NCI-H526 (cell line): ENCODE measurements at regions not wholly inside any gene's neighbourhood (a gene's known extent, or its start where the extent isn't known, plus 50 kb on each side); places are given as distances from the start of the nearest gene placed in this dataset.
"Not testable (repeated sequence)": the region's sequence is repeated elsewhere in the genome, so short reads cannot be mapped to it uniquely, and the experiment has no call there.

Source experiments
- DNase-seq, 2 experiments: peaks; one replicate each; lab custom pipeline; 2025; lab: John Stamatoyannopoulos, UW

- no peak for DNase-seq
Observed at GRCh38 chr1:47661040-47661439, 223.2 kb downstream of the FOXD2 start.

GRCh38 chr1:47662068-47662467 lies 224.2 kb downstream of the FOXD2 start:
- DNase-seq: no peak

- no peak for DNase-seq
Observed at GRCh38 chr1:47663286-47663685, 225.4 kb downstream of the FOXD2 start.

- no peak for DNase-seq
Observed at GRCh38 chr1:47664356-47664755, 226.5 kb downstream of the FOXD2 start.

- DNase-seq: not testable (repeated sequence)
Observed at GRCh38 chr1:47664896-47665295, 227.1 kb downstream of the FOXD2 start.

- no peak for DNase-seq
Observed at GRCh38 chr1:47669081-47669585, 231.3 kb downstream of the FOXD2 start.

- DNase-seq: no peak
Observed at GRCh38 chr1:47672622-47673021, 234.8 kb downstream of the FOXD2 start.

GRCh38 chr1:47674189-47674588 lies 236.3 kb downstream of the FOXD2 start:
- DNase-seq: no peak

- DNase-seq: no peak
Observed at GRCh38 chr1:47675047-47675675, 237.3 kb downstream of the FOXD2 start.

- DNase-seq: no peak
Observed at GRCh38 chr1:47675721-47676120, 237.9 kb downstream of the FOXD2 start.

- no peak for DNase-seq
Observed at GRCh38 chr1:47676311-47677054, 238.6 kb downstream of the FOXD2 start.

GRCh38 chr1:47677241-47677940 lies 239.5 kb downstream of the FOXD2 start:
- no peak for DNase-seq

- DNase-seq: no peak
Observed at GRCh38 chr1:47678464-47678980, 240.7 kb downstream of the FOXD2 start.

GRCh38 chr1:47679301-47679791 lies 241.5 kb downstream of the FOXD2 start:
- no peak for DNase-seq

- DNase-seq: no peak
Observed at GRCh38 chr1:47679826-47680225, 242.0 kb downstream of the FOXD2 start.

- no peak for DNase-seq
Observed at GRCh38 chr1:47680815-47681475, 243.1 kb downstream of the FOXD2 start.

GRCh38 chr1:47681735-47682134 lies 243.9 kb downstream of the FOXD2 start:
- DNase-seq: no peak

- DNase-seq: no peak
Observed at GRCh38 chr1:47682198-47682597, 244.4 kb downstream of the FOXD2 start.

- no peak for DNase-seq
Observed at GRCh38 chr1:47682786-47683350, 245.0 kb downstream of the FOXD2 start.

- DNase-seq: no peak
Observed at GRCh38 chr1:47683401-47683800, 245.6 kb downstream of the FOXD2 start.

GRCh38 chr1:47684518-47684917 lies 246.7 kb downstream of the FOXD2 start:
- no peak for DNase-seq
